Endothelial cell (in vitro differentiated cells): ENCODE measurements at regions not wholly inside any gene's neighbourhood (a gene's known extent, or its start where the extent isn't known, plus 50 kb on each side); places are given as distances from the start of the nearest gene placed in this dataset.

ENCODE experiments used
- DNase-seq: peaks from one replicate; pipeline ENCODE4 v3.0.0; 2021; ENCODE audit warnings: low spot score
- H3K27ac Mint-ChIP-seq: one replicate; pipeline ENCODE4 v1.8.0; 2021; ENCODE audit warnings: mixed read lengths, inconsistent platforms; ENCODE audit not compliant: unreplicated experiment
- H3K27me3 Mint-ChIP-seq: one replicate; pipeline ENCODE4 v1.8.0; 2021; ENCODE audit warnings: mild to moderate bottlenecking, moderate library complexity, mixed read lengths, inconsistent platforms; ENCODE audit not compliant: unreplicated experiment
- H3K36me3 Mint-ChIP-seq: one replicate; pipeline ENCODE4 v1.8.0; 2021; ENCODE audit warnings: mild to moderate bottlenecking, low read depth, mixed read lengths, inconsistent platforms; ENCODE audit not compliant: unreplicated experiment
- H3K4me1 Mint-ChIP-seq: one replicate; pipeline ENCODE4 v1.8.0; 2021; ENCODE audit warnings: mild to moderate bottlenecking, mixed read lengths, inconsistent platforms; ENCODE audit not compliant: unreplicated experiment
- H3K4me3 Mint-ChIP-seq: one replicate; pipeline ENCODE4 v1.8.0; 2021; ENCODE audit warnings: mild to moderate bottlenecking, mixed read lengths, inconsistent platforms; ENCODE audit not compliant: unreplicated experiment
- H3K9me3 Mint-ChIP-seq: one replicate; pipeline ENCODE4 v1.8.0; 2021; ENCODE audit warnings: mixed read lengths, inconsistent platforms; ENCODE audit not compliant: unreplicated experiment
- CTCF ChIP-seq: fragments of 200-600 bp; sonication (generic); IDR thresholded peaks from one replicate; pipeline ENCODE4 v1.5.0; 2021; ENCODE audit warnings: antibody characterized with exemption; ENCODE audit not compliant: unreplicated experiment

- no peak for TF ChIP-seq CTCF
- no peak for DNase-seq
- H3K27ac Mint-ChIP-seq: no peak overlapping the region
- H3K9me3 Mint-ChIP-seq: no peaks in the 10 kb centered on the region
- H3K27me3 Mint-ChIP-seq: peaks cover 2% of the 10 kb centered on the region
- no peaks in the 10 kb centered on the region for H3K36me3 Mint-ChIP-seq
- no peak overlapping the region for H3K4me3 Mint-ChIP-seq
- H3K4me1 Mint-ChIP-seq: no peaks in the 10 kb centered on the region
Measured at GRCh38 chr7:112996331-112996871, 90.2 kb downstream of the GPR85 start.

GRCh38 chr7:112995059-112995824 lies 91.4 kb downstream of the GPR85 start:
- DNase-seq: no peak
- H3K9me3 Mint-ChIP-seq: no peaks in the 10 kb centered on the region
- TF ChIP-seq CTCF: no peak
- H3K4me1 Mint-ChIP-seq: no peaks in the 10 kb centered on the region
- no peaks in the 10 kb centered on the region for H3K36me3 Mint-ChIP-seq
- H3K27ac Mint-ChIP-seq: no peak overlapping the region
- no peak overlapping the region for H3K4me3 Mint-ChIP-seq
- H3K27me3 Mint-ChIP-seq: peaks cover 2% of the 10 kb centered on the region

- no peaks in the 10 kb centered on the region for H3K4me1 Mint-ChIP-seq
- H3K27me3 Mint-ChIP-seq: peaks cover 2% of the 10 kb centered on the region
- H3K36me3 Mint-ChIP-seq: no peaks in the 10 kb centered on the region
- H3K27ac Mint-ChIP-seq: no peak overlapping the region
- TF ChIP-seq CTCF: no peak
- no peaks in the 10 kb centered on the region for H3K9me3 Mint-ChIP-seq
- DNase-seq: no peak
- H3K4me3 Mint-ChIP-seq: no peak overlapping the region
Measured at GRCh38 chr7:112994656-112995055, 92.0 kb downstream of the GPR85 start.

- peaks cover 2% of the 10 kb centered on the region for H3K27me3 Mint-ChIP-seq
- no peak overlapping the region for H3K4me3 Mint-ChIP-seq
- no peaks in the 10 kb centered on the region for H3K9me3 Mint-ChIP-seq
- no peak for TF ChIP-seq CTCF
- no peak for DNase-seq
- no peaks in the 10 kb centered on the region for H3K36me3 Mint-ChIP-seq
- no peak overlapping the region for H3K27ac Mint-ChIP-seq
- H3K4me1 Mint-ChIP-seq: no peaks in the 10 kb centered on the region
Measured at GRCh38 chr7:112990624-112991023, 96.0 kb downstream of the GPR85 start.

- no peaks in the 10 kb centered on the region for H3K36me3 Mint-ChIP-seq
- H3K4me1 Mint-ChIP-seq: no peaks in the 10 kb centered on the region
- peaks cover 2% of the 10 kb centered on the region for H3K27me3 Mint-ChIP-seq
- no peak overlapping the region for H3K27ac Mint-ChIP-seq
- no peak for TF ChIP-seq CTCF
- no peak overlapping the region for H3K4me3 Mint-ChIP-seq
- DNase-seq: no peak
- H3K9me3 Mint-ChIP-seq: no peaks in the 10 kb centered on the region
Measured at GRCh38 chr7:112989531-112989930, 97.1 kb downstream of the GPR85 start.
